ENCODE measurements at regions not wholly inside any gene's neighbourhood (a gene's known extent, or its start where the extent isn't known, plus 50 kb on each side); places are given as distances from the start of the nearest gene placed in this dataset.

DNA sequence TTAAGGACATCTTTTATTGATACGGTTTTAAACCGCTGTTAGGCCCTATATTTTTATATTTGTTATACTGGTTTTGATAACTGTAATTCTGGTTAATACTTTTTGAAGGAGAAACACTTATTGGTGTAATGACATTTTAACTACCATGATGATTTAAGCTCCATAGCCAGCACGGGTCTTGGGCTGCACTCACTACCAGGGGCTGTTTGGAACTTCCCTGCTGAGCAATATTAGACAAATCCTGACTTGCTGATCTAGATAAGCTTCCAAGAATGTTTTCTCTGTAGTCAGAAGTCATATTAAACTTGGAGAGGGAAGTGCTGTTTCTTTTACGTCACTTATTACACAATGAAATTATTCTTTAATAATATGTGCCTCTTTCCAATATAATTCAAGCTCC lies 540.0 kb upstream of the GRAMD2B start:
- no peaks in the 10 kb centered on the region for H3K9me3 ChIP-seq (ENCODE audit: control insufficient read depth, insufficient read depth, low read depth, low read length)
- H3K4me3 ChIP-seq (ENCODE audit: low read depth, low read length): no peak overlapping the region
- H3K9ac ChIP-seq (ENCODE audit: low read length): no peak overlapping the region
- no peak overlapping the region for H3K27ac ChIP-seq (ENCODE audit: low read depth, low read length)
- H3K4me1 ChIP-seq (ENCODE audit: control insufficient read depth, insufficient read depth, low read length): no peaks in the 10 kb centered on the region
- H3K36me3 ChIP-seq (ENCODE audit: control insufficient read depth, insufficient read depth, low read length): no peaks in the 10 kb centered on the region
- no peaks in the 10 kb centered on the region for H3K27me3 ChIP-seq (ENCODE audit: control insufficient read depth, insufficient read depth, low read length)

- Histone ChIP-seq H3K36me3 (ENCODE audit: control insufficient read depth, insufficient read depth, low read length) (no peaks in the 10 kb centered on the region), H3K9me3 (ENCODE audit: control insufficient read depth, insufficient read depth, low read depth, low read length) (no peaks in the 10 kb centered on the region), H3K27ac (ENCODE audit: low read depth, low read length) (no peak overlapping the region), H3K27me3 (ENCODE audit: control insufficient read depth, insufficient read depth, low read length) (no peaks in the 10 kb centered on the region), H3K9ac (ENCODE audit: low read length) (no peak overlapping the region), H3K4me1 (ENCODE audit: control insufficient read depth, insufficient read depth, low read length) (no peaks in the 10 kb centered on the region), H3K4me3 (ENCODE audit: low read depth, low read length) (no peak overlapping the region)
Observed at GRCh38 chr5:125888358-125888757, 534.9 kb upstream of the GRAMD2B start.

- no peaks in the 10 kb centered on the region for H3K36me3 ChIP-seq (ENCODE audit: control insufficient read depth, insufficient read depth, low read length)
- H3K27ac ChIP-seq (ENCODE audit: low read depth, low read length): no peak overlapping the region
- H3K9me3 ChIP-seq (ENCODE audit: control insufficient read depth, insufficient read depth, low read depth, low read length): no peaks in the 10 kb centered on the region
- H3K27me3 ChIP-seq (ENCODE audit: control insufficient read depth, insufficient read depth, low read length): no peaks in the 10 kb centered on the region
- no peaks in the 10 kb centered on the region for H3K4me1 ChIP-seq (ENCODE audit: control insufficient read depth, insufficient read depth, low read length)
- no peak overlapping the region for H3K9ac ChIP-seq (ENCODE audit: low read length)
- no peak overlapping the region for H3K4me3 ChIP-seq (ENCODE audit: low read depth, low read length)
Observed at GRCh38 chr5:125890511-125890931, 532.7 kb upstream of the GRAMD2B start.

DNA sequence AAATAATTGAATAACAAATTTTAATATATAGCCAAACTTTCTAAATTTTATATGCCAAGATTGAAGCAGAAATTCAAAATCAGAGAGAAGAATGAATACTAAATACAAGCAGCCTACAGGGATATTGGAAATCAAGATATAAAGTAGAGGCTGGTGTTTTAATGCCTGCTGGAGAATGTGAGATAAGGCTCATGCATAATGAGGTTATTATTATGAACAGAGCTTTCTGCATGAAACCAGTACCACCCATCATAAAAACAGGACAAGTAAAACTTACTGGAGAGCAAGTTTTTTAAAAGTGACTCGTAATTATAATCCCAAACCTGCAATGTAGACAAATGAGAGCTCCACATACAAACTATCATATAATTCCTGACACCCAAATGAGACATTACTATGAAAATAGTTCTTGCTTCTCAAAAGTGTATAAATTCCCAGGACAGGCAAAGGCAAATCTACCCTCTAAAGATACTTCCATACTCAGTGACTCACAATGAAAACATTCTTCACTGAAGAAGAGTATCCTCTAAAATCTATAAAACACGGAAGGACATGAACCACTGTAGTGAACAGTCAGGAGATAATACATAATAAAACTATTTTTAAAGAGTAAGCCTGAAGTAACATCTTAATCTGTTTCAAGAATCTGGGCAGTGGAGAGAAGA lies 532.0 kb upstream of the GRAMD2B start:
- Histone ChIP-seq H3K9ac (ENCODE audit: low read length) (no peak overlapping the region), H3K9me3 (ENCODE audit: control insufficient read depth, insufficient read depth, low read depth, low read length) (no peaks in the 10 kb centered on the region), H3K27ac (ENCODE audit: low read depth, low read length) (no peak overlapping the region), H3K4me1 (ENCODE audit: control insufficient read depth, insufficient read depth, low read length) (no peaks in the 10 kb centered on the region), H3K4me3 (ENCODE audit: low read depth, low read length) (no peak overlapping the region), H3K36me3 (ENCODE audit: control insufficient read depth, insufficient read depth, low read length) (no peaks in the 10 kb centered on the region), H3K27me3 (ENCODE audit: control insufficient read depth, insufficient read depth, low read length) (no peaks in the 10 kb centered on the region)

DNA sequence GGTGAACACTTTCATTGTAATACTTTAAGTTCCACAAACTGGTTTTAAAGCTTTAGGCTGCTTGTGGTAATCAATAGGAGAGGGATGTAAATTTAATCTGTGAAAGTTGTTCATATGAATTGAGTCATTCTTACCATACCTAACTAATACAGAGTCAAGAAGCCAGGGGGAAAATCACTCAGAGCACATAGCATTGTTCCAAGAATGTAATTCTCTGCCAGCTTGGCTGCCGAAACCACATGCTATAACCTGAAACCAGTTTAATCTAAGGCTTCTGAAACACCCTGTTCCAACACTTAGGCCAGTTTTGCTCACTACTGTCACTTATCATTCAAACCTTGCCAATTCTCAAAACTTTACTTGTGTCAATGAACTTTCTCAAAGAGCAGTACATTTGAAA lies 528.8 kb upstream of the GRAMD2B start:
- Histone ChIP-seq H3K36me3 (ENCODE audit: control insufficient read depth, insufficient read depth, low read length) (no peaks in the 10 kb centered on the region), H3K27ac (ENCODE audit: low read depth, low read length) (no peak overlapping the region), H3K9ac (ENCODE audit: low read length) (no peak overlapping the region), H3K9me3 (ENCODE audit: control insufficient read depth, insufficient read depth, low read depth, low read length) (no peaks in the 10 kb centered on the region), H3K4me1 (ENCODE audit: control insufficient read depth, insufficient read depth, low read length) (no peaks in the 10 kb centered on the region), H3K4me3 (ENCODE audit: low read depth, low read length) (no peak overlapping the region), H3K27me3 (ENCODE audit: control insufficient read depth, insufficient read depth, low read length) (no peaks in the 10 kb centered on the region)

DNA sequence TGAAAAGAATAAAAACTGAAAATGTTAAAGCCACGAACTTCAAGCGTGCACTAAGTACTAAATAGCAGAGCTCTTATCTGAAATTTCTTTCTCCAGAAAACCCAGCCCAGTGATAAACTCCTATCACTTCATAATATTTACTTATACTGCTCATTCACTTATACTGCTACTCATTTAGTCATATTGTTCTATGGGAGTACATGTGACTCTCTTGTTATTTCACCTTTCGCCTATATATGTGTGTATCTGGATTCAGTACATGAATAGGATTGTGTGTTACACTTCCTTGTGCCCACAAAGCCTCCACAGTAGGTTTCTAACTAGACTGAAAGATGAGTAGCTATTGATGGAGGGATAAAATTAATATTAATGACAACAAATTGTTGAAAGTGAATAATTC lies 526.8 kb upstream of the GRAMD2B start:
- Histone ChIP-seq H3K27ac (ENCODE audit: low read depth, low read length) (no peak overlapping the region), H3K36me3 (ENCODE audit: control insufficient read depth, insufficient read depth, low read length) (no peaks in the 10 kb centered on the region), H3K9me3 (ENCODE audit: control insufficient read depth, insufficient read depth, low read depth, low read length) (no peaks in the 10 kb centered on the region), H3K27me3 (ENCODE audit: control insufficient read depth, insufficient read depth, low read length) (no peaks in the 10 kb centered on the region), H3K4me1 (ENCODE audit: control insufficient read depth, insufficient read depth, low read length) (no peaks in the 10 kb centered on the region), H3K9ac (ENCODE audit: low read length) (no peak overlapping the region), H3K4me3 (ENCODE audit: low read depth, low read length) (no peak overlapping the region)

GRCh38 chr5:125897089-125897488 lies 526.1 kb upstream of the GRAMD2B start:
- Histone ChIP-seq H3K27ac (ENCODE audit: low read depth, low read length) (no peak overlapping the region), H3K36me3 (ENCODE audit: control insufficient read depth, insufficient read depth, low read length) (no peaks in the 10 kb centered on the region), H3K27me3 (ENCODE audit: control insufficient read depth, insufficient read depth, low read length) (no peaks in the 10 kb centered on the region)

DNA sequence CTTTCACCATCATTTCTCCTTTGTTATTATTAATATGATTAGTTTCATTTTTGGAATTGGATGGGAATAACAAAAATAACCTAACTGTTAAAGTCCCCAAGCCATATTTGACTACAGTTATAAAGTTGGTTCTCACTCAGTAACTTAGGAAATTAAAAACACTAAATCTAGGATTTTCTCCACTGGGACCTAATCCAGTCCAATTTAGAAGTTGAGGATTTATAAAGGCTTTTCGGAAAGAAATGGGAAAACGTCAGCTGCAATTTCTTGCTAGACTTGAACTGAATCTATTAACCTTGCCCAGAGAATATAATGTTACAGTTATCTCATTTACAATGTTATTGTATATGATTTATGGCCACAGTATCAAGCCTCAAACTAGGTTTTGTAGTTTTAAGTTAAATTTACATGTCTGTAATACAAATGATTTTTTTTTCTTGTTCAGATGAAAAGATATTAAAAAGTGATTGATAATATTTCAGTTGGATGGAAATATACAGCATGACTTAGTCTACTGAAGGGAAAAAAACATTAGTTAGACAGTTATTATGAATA lies 524.3 kb upstream of the GRAMD2B start:
- no peaks in the 10 kb centered on the region for H3K4me1 ChIP-seq (ENCODE audit: control insufficient read depth, insufficient read depth, low read length)
- H3K9me3 ChIP-seq (ENCODE audit: control insufficient read depth, insufficient read depth, low read depth, low read length): no peaks in the 10 kb centered on the region
- H3K27ac ChIP-seq (ENCODE audit: low read depth, low read length): no peak overlapping the region
- H3K36me3 ChIP-seq (ENCODE audit: control insufficient read depth, insufficient read depth, low read length): no peaks in the 10 kb centered on the region
- no peak overlapping the region for H3K4me3 ChIP-seq (ENCODE audit: low read depth, low read length)
- H3K9ac ChIP-seq (ENCODE audit: low read length): no peak overlapping the region
- H3K27me3 ChIP-seq (ENCODE audit: control insufficient read depth, insufficient read depth, low read length): no peaks in the 10 kb centered on the region

More at GRCh38 chr5:125897089-125897488, 526.1 kb upstream of the GRAMD2B start:
- H3K9me3 ChIP-seq (ENCODE audit: control insufficient read depth, insufficient read depth, low read depth, low read length): no peaks in the 10 kb centered on the region
- no peaks in the 10 kb centered on the region for H3K4me1 ChIP-seq (ENCODE audit: control insufficient read depth, insufficient read depth, low read length)
- no peak overlapping the region for H3K9ac ChIP-seq (ENCODE audit: low read length)
- H3K4me3 ChIP-seq (ENCODE audit: low read depth, low read length): no peak overlapping the region

- Histone ChIP-seq H3K4me3 (ENCODE audit: low read depth, low read length) (no peak overlapping the region), H3K27me3 (ENCODE audit: control insufficient read depth, insufficient read depth, low read length) (no peaks in the 10 kb centered on the region), H3K36me3 (ENCODE audit: control insufficient read depth, insufficient read depth, low read length) (no peaks in the 10 kb centered on the region), H3K27ac (ENCODE audit: low read depth, low read length) (no peak overlapping the region), H3K9ac (ENCODE audit: low read length) (no peak overlapping the region), H3K4me1 (ENCODE audit: control insufficient read depth, insufficient read depth, low read length) (no peaks in the 10 kb centered on the region), H3K9me3 (ENCODE audit: control insufficient read depth, insufficient read depth, low read depth, low read length) (peaks cover 9% of the 10 kb centered on the region)
Observed at GRCh38 chr5:125912028-125912427, 511.2 kb upstream of the GRAMD2B start.

- Histone ChIP-seq H3K27ac (ENCODE audit: low read depth, low read length) (no peak overlapping the region), H3K9me3 (ENCODE audit: control insufficient read depth, insufficient read depth, low read depth, low read length) (peaks cover 4% of the 10 kb centered on the region), H3K36me3 (ENCODE audit: control insufficient read depth, insufficient read depth, low read length) (no peaks in the 10 kb centered on the region), H3K27me3 (ENCODE audit: control insufficient read depth, insufficient read depth, low read length) (no peaks in the 10 kb centered on the region), H3K4me3 (ENCODE audit: low read depth, low read length) (no peak overlapping the region), H3K9ac (ENCODE audit: low read length) (no peak overlapping the region), H3K4me1 (ENCODE audit: control insufficient read depth, insufficient read depth, low read length) (no peaks in the 10 kb centered on the region)
Observed at GRCh38 chr5:125913200-125913599, 510.0 kb upstream of the GRAMD2B start.

DNA sequence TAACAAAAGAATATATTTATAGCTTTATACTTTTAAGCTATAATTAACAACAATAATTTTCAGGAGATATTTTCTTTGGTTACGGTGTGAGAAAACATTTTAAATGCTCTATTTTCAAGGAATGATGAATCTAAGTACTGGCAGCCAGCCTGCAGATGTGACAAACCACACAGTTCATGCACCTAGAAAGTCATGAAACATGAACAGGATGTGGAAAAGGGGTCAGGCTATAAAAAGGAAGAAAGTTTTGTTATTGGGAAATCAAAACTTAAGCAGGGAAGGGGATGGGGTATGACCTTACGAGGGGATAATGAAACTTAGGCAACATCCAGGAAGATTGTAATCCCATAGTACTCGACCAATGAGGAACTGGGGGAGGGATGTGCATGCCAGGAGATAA lies 508.7 kb upstream of the GRAMD2B start:
- peaks cover 4% of the 10 kb centered on the region; the same call in 1 of the 2 replicates for H3K9me3 ChIP-seq (ENCODE audit: control insufficient read depth, insufficient read depth, low read depth, low read length)
- H3K36me3 ChIP-seq (ENCODE audit: control insufficient read depth, insufficient read depth, low read length): no peaks in the 10 kb centered on the region
- H3K27ac ChIP-seq (ENCODE audit: low read depth, low read length): no peak overlapping the region
- no peaks in the 10 kb centered on the region for H3K27me3 ChIP-seq (ENCODE audit: control insufficient read depth, insufficient read depth, low read length)
- no peak overlapping the region for H3K4me3 ChIP-seq (ENCODE audit: low read depth, low read length)
- H3K9ac ChIP-seq (ENCODE audit: low read length): no peak overlapping the region
- no peaks in the 10 kb centered on the region for H3K4me1 ChIP-seq (ENCODE audit: control insufficient read depth, insufficient read depth, low read length)

All from HUES6 (cell line).